HG03442 (cell line): ENCODE measurements at regions not wholly inside any gene's neighbourhood (a gene's known extent, or its start where the extent isn't known, plus 50 kb on each side); places are given as distances from the start of the nearest gene placed in this dataset.
"Not testable (repeated sequence)": the region's sequence is repeated elsewhere in the genome, so short reads cannot be mapped to it uniquely, and the experiment has no call there.

Experiments used
- ATAC-seq: cut with Tn5 transposase; IDR thresholded peaks from one replicate; pipeline ENCODE4 v1.9.1; 2021; ENCODE audit warnings: mild to moderate bottlenecking, moderate library complexity; ENCODE audit not compliant: unreplicated experiment

DNA sequence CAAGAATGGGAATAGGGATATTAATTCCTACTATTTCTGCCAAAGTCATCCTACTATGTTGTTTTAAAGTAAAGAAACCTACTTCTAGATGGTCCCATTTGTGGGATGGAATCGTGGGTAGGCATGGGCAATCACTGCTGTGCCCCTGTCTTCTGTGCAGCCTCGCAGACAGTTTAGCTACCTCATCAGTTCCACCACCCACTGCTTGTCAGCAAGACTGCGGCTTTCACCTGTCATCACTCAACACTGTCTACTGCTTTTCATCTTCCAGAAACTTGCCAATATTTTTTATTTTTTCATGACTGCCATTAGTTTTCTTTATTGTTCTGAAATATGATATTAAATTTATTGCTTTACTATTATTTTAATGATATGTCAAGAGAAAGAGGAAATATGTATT lies 368.1 kb upstream of the KYNU start:
- no peak for ATAC-seq

DNA sequence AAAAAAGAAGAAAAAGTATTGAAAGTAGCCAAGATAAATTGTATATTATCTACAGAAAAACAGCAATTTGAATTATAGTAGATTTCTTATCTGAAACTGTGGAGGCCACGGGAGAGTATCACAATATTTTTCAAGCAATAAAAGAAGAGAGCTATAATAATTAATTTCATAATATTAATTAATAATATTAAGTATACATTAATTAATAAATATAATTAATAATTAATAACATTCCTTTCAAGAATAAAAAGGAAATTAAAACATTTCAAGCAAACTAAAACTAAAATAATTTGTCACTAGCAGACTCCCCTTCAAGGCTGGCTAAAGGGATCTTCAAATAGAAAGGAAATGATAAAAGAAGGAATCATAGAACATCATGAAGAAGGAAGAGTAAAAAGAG lies 372.7 kb upstream of the KYNU start:
- no peak for ATAC-seq

DNA sequence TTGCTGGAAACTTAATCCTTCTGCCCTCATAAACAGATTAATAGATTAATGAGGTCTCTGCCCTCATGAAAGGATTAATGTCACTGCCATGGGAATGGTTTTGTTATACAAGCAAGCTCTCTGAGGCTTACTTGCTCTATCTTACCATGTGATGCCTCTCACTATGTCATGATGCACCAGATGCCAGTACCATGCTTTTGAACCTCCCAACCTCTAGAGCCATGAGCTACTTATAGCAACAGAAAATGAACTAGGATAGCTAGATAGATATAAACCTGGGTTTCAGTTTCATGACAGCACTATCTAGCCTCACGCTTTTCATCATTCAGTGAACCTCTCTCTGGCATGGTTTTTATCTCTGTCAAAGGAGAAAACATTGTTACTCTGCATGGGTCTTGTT lies 371.6 kb upstream of the LRP1B start:
- ATAC-seq, result no peak

DNA sequence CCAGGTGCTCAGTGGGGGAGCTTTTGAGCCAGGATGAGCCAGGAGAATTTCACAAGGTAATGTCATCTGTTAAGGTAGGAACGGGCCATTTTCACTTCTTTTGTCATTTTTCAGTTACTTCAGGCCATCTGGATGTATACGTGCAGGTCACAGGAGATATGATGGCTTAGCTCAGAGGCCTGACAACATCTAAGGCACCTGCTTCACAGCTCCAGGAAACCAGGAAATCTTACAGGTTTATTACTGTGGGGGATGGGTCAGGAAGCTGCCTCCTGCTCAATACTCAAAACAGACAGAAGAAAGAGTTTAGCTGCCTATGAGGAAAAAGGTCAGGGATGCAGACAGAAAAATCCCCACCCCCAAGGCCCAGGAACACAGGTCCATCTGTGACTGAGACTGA lies 364.3 kb upstream of the LRP1B start:
- ATAC-seq, result no peak

DNA sequence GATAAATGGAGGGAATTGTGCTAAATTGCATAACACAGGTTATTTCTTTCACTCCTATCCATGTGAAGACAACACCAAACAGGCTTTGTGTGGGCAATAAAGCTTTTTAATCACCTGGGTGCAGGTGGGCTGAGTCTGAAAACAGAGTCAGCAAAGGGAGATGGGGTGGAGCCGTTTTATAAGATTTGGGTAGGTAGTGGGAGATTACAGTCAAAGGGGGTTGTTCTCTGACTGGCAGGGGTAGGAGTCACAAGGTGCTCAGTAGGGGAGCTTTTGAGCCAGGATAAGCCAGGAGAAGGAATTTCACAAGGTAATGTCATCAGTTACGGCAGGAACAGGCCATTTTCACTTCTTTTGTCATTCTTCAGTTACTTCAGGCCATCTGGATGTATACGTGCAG lies 358.8 kb upstream of the LRP1B start:
- ATAC-seq, result not testable (repeated sequence)

DNA sequence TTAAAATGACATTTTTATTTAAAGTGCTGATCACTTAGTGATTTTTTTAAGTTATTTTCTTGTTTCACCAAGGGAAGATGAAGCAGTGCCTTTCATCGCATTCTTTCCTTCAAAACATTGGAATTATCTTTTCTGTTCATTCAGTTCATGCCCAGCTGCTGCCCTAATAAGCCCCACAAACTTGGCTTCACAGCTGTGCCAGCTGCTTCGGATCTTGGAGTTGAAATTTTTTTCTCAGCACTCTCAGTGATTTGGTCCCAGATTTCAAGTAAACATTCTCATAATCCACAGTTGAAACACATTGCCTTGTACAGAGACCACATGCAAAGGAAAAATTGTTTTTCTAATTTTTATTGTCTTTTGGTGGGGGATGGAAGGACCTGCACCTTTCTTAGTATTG lies 353.3 kb upstream of the LRP1B start:
- ATAC-seq, result no peak

DNA sequence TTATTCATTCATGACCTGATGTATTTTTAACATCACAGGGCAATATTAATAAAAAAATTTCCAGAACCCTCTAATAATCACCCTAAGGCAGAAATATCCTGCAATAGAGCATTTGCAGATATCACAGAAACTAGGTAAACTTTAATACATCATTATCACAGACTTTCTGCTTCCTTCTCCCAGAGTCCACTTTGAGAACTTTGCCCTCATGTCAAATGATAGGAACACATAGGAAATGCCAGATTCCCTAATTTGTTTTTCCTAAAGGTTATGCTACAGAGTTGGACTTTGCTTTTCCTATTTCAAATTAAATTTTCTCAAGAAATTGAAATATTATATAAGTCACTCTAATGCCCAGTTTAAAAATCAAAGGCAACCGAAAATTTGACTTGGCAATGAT lies 352.8 kb upstream of the LRP1B start:
- ATAC-seq, result no peak

DNA sequence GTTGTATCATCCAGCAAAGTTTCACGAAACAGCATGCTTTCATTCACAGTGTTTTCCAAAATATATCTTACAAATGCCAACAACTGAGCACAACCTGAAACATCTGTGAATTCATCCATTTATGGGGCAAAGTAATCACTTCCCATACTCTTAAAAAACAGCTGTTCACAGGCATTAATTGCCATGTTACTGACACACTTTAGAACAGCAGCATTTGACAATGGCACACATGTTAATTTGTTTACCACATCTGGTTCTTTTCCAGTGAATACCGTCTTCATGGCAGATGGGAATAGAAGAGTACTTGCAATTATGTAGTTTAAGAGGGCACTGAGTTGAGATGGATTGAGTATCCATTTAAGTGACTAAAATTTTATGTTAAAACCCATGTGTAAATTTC lies 347.4 kb upstream of the LRP1B start:
- no peak for ATAC-seq

DNA sequence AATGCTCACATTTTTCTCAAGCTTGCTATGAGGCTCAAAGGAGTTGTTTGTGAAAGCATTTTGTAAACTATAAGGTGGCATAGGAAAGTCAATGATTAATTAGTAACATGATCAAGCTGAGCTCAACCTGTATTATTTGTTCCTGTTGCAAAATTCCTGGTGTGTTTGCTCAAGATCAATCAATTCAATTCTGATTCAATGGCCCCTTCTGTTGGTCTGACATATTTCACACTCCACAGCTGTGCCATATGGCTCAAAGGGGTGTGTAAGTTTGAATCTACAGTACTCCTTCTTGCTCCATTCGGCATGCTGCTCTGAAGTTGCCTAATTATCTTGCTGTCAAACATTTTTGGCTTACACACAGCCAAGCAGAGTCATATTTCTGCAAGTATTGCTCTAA lies 341.6 kb upstream of the LRP1B start:
- no peak for ATAC-seq

DNA sequence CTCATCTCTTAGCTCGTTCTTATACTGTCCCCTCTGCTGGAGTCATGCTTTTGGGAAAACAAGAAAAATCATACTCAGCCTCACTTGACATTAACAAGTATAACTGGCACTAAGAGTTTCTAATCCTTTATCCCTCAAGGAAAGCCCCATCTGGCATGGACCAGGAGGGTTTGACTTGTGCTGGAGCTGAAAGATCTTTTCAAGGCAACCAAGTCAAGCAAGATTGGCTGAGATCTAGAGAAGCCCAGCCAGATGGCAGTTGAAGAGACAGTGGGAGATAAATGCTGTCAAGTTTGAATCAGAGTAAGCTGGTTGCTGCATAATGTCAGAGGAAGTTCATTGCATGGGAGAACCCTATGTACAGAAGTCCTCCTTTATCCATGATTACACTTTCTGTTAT lies 336.5 kb upstream of the LRP1B start:
- no peak for ATAC-seq

DNA sequence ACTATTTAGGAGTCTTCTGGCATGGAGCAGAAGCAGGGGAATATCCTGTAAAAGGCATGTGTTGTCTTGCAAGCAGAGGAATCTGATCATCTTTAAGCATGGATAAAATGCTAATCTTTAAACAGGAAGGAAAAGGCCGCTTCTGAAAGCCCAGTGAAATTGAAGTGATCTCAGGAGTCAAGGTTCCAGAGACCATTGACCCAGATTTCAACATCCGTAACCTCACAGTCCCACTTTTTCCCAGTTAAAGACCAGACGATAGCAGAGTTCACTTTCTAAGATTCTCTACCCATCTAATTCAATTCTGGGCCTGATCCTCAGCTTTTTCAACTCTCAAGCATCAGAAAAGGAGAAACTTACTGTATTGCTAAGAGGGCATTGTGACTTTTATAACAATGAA lies 332.2 kb upstream of the LRP1B start:
- no peak for ATAC-seq

DNA sequence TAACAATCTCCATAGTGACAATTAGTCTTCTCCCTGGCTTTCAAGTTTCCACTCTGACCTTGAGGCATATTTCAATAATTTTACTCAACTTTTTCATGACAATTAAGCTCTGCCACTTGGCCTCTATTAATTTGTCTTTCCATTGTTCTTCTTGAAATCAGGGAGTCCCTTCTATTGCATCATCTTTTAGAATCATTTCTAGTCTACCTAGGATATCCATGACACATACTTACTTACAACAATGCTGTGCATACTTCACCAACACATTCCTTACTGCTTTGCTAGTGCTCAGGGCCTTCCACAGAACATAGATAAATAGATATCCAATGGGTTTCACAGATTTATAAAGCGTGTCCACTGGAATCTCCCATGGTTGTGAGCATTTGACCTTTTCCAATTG lies 331.5 kb upstream of the LRP1B start:
- ATAC-seq, result no peak

DNA sequence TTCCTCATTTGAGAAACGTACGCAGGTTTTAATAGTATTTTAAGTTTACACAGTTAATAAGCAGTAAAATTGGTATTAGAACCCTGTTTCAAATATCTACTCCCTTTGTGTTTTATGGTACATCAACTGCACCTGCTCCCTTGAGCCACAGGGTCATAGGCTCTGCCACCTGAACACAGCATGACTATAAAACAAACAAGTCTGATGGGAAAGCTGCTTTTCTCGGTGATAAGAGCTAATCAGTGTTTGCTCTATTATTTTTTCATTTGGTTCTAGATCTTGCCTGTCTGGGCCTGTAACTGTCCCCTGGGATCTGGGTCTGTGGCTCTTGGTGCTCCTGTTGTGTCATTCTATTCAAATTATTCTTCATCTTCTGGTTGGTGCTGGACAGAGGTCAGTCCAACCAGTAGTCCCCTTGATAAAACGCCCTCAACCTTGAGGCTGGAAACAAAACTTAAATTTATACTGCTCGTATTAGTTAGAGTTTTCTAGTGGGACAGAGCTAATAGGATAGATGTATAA lies 314.8 kb upstream of the LRP1B start:
- ATAC-seq, result no peak

DNA sequence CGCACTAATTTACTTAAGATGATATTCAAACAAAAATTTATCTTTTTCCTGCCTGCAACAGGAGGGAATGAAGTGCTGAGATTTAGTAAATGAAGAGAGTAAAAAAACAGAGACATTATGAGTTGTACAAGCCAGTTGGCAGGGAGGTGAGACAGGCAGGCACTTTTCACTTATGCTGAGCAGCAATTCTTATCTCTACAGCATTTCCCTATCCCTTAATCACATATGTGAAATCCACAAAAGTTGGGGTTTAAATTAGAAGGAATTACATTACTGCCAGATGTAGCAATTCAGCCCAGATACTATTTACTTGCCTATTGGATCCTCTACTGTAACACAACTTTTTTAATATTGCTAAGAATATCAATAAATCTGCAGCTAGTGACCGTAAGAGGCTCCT lies 314.2 kb upstream of the LRP1B start:
- no peak for ATAC-seq

DNA sequence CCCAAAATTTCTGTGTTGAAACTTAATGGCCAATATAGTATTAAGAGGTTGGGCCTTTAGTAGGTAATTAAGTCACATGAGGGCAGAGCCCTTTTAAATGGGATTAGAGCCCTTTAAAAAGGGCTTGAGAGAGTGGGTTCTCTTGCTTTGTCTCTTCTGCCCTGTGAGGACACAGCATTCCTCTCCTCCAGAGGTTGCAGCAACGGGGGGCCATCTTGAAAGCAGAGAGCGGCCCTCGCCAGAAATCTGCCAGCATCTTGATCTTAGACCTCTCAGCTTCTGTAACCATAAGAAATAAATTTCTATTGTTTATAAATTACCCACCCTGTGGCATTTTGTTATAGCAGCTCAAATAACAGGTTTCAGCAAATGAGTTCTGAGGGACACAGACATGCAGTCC lies 305.0 kb upstream of the LRP1B start:
- ATAC-seq, result no peak

DNA sequence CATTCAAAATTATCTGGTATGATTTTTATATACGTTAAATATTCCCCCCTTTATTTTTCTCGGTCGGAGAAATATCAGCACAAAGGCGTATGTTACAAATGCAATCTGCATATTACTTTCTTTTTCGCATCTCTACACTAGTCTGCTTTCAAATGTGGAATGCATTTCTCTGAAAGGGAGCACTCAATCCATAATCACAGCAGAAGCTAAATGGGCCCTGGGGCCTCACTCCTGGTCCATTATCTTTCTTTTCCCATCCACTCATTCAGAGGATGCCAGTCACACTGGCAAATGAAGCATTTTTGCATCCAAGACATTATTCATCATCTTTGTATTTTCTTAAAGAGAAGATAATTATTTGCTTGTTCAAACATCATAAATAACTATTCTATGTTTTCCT lies 295.2 kb upstream of the LRP1B start:
- no peak for ATAC-seq

DNA sequence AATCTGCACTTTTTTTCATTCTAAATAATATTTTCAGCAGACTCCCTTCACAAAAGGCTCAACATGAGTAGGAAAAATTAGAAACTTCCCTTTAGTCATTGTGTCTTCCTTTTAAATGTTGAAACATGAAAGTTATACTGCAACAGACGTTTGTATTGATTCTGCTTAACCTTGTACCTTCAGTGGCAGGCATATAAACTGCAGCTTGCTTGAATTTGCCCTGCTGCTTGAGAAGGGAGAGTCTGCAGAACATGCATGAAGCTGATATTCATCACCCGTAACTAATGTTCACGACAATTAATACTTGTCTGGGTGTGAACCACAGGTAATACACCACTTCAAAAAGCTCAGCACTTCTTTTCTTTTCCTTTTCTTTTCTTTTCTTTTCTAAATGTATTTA lies 294.7 kb upstream of the LRP1B start:
- ATAC-seq, result no peak

DNA sequence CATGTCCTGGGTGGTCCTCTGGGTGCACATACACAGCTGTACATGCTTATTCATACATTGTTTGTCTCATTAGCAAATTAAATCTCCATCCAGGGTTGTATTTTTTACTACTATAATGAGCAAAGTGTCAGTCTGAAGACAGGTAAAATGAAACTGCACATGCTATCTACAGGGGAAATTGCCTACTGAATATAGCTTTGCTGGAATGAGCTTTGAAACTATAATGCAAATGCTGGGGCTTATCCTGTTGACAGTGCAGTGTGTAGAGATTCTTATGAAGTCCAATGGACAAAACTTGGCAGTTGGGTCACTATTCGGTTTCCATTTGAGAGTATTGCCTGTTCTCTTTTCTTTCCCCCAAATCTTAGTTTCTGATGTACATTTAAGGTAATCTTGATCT lies 292.8 kb upstream of the LRP1B start:
- no peak for ATAC-seq

DNA sequence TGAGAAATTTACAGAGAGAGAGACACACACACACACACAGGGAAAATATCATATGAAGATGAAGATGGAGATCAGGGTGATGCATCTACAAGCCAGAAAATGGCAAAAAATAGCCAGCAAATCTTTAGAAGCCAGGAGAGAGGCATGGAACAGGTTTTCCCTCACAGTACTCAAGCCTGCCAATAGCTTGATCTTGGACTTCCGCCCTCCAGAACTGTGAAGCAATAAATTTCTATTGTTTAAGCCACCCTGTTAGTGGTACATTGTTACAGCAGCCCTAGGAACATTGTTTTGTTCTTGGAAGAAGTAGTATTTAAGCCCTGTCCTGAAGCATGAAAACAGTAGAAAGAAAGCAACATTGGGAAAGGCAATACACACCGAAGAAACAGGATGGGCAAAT lies 292.0 kb upstream of the LRP1B start:
- no peak for ATAC-seq

DNA sequence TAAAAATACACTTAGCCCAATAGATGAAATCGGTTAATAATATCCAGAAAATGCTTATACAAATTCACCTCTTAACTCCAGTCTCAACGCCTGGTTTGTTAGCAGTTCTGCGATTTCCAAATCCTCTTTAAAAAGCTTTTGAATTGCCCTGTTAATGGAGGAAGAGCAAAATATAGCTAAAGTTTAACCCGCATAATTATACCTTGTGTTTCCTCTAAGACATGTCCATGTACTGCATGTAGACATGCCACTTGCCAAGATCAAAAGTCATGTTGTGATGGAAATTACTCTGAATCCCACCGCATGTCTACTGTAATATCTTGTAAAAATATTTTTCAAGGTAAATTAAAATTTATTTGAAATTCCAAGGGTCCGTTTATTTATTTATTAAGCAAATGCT lies 291.2 kb upstream of the LRP1B start:
- ATAC-seq, result no peak

DNA sequence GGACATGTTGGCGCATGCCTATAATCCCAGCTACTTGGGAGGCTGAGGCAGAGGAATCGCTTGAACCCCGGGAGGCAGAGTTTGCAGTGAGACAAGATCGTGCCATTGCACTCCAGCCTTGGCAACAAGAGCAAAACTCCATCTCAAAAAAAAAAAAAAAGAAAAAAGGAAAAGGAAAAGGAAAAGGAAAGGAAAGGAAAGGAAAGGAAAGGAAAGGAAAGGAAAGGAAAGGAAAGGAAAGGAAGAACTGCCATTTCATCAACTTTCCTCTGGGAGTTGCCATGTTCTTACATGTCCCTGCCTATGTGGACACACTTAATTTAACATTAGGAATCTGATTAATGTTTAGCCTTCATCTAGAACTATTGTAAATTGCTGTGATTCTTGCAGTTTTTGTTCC lies 287.9 kb upstream of the LRP1B start:
- ATAC-seq, result not testable (repeated sequence)

DNA sequence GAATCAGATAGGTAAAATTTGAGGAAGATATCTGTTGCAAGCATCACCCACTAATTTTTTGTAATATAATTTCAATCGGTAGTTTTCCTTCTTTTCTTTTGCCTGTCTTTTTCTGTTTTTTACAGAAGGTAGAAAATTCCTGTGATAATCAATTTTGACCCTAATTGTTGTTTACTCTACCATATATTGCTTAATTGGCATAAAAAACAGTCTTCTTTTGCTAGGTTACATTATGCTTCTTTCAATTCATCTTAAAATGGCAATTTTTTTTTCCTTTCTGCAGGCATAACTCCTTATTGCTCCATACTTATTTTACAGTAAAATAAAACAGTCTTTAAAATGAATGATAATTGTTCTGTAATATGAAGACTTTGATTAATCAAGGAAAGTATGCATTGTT lies 286.2 kb upstream of the LRP1B start:
- ATAC-seq, result no peak

DNA sequence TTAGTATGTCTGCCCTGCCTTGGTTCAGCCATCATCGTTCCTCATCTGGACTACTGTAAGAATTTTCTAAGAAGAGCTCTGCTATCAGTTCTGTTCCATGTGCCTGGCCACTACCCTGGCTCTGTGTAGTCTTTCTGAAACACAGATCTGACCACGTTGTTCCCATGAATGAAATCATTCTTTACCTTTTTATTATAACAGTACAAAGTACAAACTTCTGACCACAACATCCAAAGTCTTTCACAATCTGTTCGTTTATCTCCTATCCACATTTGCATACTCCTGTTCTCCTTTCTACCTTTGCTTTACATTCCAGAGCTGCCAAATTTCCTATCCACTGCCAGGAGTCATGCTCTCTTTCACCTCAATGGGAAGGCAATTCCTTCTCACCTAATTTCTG lies 284.6 kb upstream of the LRP1B start:
- ATAC-seq, result no peak

DNA sequence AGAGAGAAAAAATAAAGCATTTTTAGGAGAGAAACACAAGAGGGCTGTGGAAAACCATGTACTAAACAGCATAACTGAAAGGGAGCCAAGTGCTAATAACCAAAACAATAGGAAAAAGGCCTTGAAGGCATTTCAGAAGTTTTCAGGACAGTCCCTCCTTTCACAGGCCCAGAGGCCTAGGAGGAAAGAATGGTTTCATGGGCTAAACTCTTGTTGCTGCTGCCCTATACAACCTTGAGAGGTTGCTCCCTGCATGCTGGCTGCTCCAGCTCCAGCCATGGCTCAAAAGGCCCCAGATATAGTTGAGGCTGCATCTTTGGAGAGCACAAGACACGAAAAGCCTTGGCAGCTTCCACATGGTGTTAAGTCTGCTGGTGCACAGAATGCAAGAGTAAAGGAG lies 267.4 kb upstream of the LRP1B start:
- no peak for ATAC-seq
